AG10803 (cell line): ENCODE measurements at regions not wholly inside any gene's neighbourhood (a gene's known extent, or its start where the extent isn't known, plus 50 kb on each side); places are given as distances from the start of the nearest gene placed in this dataset.

Experiments
- DNase-seq: peaks from one replicate; pipeline ENCODE4 v3.0.0; 2010; ENCODE audit warnings: low read depth
- H3K4me3 ChIP-seq: 2 replicates; pipeline ENCODE4 v1.5.1; 2011; ENCODE audit warnings: mild to moderate bottlenecking, low read length, control low read depth
- TF ChIP-seq, protein P1 (sequence below): conservative IDR thresholded peaks from 2 replicates; pipeline ENCODE4 v1.5.1; 2011; ENCODE audit warnings: mild to moderate bottlenecking, low read length, control low read depth, inconsistent platforms

DNA sequence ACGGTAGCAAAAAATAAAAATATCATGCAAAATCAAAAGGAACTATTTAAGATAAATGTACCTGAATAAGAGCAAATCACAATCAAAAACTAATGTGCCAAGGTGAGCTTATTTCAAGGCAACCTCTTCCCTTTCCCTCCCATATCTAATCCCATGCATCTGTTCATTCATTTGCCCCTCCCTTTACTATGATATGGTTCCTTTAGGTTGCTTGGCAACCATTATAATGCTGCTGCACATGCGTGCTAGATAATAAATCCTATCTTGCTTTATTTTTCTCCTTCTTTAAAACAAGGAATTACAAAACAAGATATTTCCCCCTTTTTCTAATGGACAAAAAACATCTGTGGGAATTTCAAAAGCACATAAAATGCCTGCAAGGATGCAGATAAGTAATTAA, 318.2 kb upstream of the POU3F2 start:
- DNase-seq: no peak
- TF ChIP-seq, protein P1, sequence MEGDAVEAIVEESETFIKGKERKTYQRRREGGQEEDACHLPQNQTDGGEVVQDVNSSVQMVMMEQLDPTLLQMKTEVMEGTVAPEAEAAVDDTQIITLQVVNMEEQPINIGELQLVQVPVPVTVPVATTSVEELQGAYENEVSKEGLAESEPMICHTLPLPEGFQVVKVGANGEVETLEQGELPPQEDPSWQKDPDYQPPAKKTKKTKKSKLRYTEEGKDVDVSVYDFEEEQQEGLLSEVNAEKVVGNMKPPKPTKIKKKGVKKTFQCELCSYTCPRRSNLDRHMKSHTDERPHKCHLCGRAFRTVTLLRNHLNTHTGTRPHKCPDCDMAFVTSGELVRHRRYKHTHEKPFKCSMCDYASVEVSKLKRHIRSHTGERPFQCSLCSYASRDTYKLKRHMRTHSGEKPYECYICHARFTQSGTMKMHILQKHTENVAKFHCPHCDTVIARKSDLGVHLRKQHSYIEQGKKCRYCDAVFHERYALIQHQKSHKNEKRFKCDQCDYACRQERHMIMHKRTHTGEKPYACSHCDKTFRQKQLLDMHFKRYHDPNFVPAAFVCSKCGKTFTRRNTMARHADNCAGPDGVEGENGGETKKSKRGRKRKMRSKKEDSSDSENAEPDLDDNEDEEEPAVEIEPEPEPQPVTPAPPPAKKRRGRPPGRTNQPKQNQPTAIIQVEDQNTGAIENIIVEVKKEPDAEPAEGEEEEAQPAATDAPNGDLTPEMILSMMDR: no peak
- no peak overlapping the region for H3K4me3 ChIP-seq

- H3K4me3 ChIP-seq: no peak overlapping the region
- no peak for DNase-seq
- TF ChIP-seq, protein P1: no peak
Observed at GRCh38 chr6:98516866-98517265, 317.5 kb upstream of the POU3F2 start.

- no peak for DNase-seq
- TF ChIP-seq, protein P1: no peak
- no peak overlapping the region for H3K4me3 ChIP-seq
Observed at GRCh38 chr6:98525860-98526259, 308.5 kb upstream of the POU3F2 start.

DNA sequence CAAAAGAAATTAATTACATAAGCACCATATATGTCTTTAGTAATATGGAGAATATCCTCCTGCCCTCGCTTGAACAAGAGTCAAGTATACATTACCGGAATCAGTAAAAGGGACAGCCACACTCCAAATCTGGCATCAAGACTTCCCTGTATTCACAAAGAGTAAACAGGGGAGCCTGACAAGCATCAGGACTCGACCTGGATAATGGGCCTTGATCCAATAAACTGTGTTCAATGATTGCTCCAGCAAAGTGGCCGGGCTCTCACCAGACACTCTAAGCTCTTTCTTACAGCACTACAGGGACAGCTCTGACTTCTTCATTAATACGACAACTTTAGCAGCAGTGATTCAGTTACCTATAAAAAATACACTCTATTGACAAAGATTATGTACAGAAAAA, 307.9 kb upstream of the POU3F2 start:
- no peak overlapping the region for H3K4me3 ChIP-seq
- TF ChIP-seq, protein P1: no peak
- DNase-seq: no peak

GRCh38 chr6:98529364-98529763, 305.0 kb upstream of the POU3F2 start:
- no peak overlapping the region for H3K4me3 ChIP-seq
- no peak for DNase-seq
- TF ChIP-seq, protein P1: no peak

- TF ChIP-seq, protein P1: no peak
- DNase-seq: no peak
- H3K4me3 ChIP-seq: no peak overlapping the region
Observed at GRCh38 chr6:98530732-98531131, 303.6 kb upstream of the POU3F2 start.

DNA sequence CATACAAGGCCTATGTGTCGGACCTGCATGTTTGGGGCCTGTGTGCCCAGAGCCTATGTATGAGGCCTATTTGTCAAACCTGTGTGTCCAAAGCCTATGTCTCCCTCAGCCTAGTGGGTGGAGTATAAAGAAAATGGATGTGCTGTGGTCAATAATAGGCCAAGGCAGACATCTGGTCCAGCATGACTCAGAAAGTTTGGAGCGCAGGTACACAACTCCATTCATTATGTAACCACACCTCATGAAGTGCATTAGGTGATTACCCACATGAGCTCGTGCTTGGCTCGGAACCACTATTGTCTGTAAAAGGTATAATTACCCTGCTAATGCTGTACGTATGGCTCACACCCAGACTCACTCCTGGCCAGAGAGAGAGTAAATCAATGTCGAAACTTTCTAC, 302.4 kb upstream of the POU3F2 start:
- TF ChIP-seq, protein P1: no peak
- no peak overlapping the region for H3K4me3 ChIP-seq
- no peak for DNase-seq
